Ectodermal cell (in vitro differentiated cells): ENCODE measurements at regions not wholly inside any gene's neighbourhood (a gene's known extent, or its start where the extent isn't known, plus 50 kb on each side); places are given as distances from the start of the nearest gene placed in this dataset.

Experiments used
- H3K27ac ChIP-seq: 2 replicates; pipeline ENCODE4 v1.7.0; 2013; ENCODE audit warnings: mild to moderate bottlenecking, low read depth, low read length; ENCODE audit not compliant: insufficient read depth, poor library complexity, severe bottlenecking
- H3K27me3 ChIP-seq: 2 replicates; pipeline ENCODE4 v1.7.0; 2013; ENCODE audit warnings: mild to moderate bottlenecking, low read length; ENCODE audit not compliant: insufficient read depth, control insufficient read depth, poor library complexity, severe bottlenecking
- H3K36me3 ChIP-seq: one replicate; pipeline ENCODE4 v1.7.0; 2013; ENCODE audit warnings: low read length; ENCODE audit not compliant: control insufficient read depth, insufficient read depth
- H3K4me1 ChIP-seq: one replicate; pipeline ENCODE4 v1.7.0; 2013; ENCODE audit warnings: low read length; ENCODE audit not compliant: control insufficient read depth, insufficient read depth
- H3K4me3 ChIP-seq: 2 replicates; pipeline ENCODE4 v1.7.0; 2013; ENCODE audit warnings: low read depth, low read length, control low read depth; ENCODE audit not compliant: insufficient read depth
- H3K9me3 ChIP-seq: 2 replicates; pipeline ENCODE4 v1.7.0; 2013; ENCODE audit warnings: mild to moderate bottlenecking, low read length, moderate library complexity; ENCODE audit not compliant: control insufficient read depth
- WGBS, 2 experiments: methylation state at CpG; one replicate each; pipeline ENCODE4 v1.1.7; 2013; ENCODE audit warnings: missing lambda C conversion rate in 2 of 2; 5-methylcytosine and 5-hydroxymethylcytosine counted together

DNA sequence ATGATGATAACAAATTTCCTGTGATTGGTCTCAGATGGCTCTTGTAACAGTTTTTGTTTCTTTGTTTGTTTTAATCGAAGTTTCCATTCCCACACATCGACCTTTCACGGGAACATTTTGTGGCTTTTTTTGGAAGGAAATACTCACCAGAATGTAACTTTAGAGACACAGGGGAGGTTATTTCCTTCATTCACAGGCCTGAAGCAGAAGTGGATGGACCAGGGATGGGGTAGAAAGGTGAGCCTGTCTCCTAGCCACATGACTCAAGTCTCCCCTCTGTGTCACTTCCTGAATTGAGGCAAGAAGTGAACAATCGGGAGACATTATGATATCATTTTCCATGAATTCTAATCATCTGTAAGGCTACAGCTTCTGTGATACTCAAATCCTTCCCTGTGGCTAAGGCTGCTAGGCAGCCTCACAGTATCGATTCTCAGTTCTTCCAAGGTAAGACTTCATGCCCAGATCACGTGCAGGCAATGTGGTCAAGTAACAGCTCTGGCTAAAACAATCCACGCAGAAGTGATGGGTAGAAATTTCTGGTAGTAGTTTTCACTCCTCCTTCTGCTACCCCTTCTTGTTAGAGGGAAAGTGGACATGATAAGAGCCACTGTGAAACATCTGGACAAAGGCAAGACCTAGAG lies 203.9 kb upstream of the NEBL start:
- Histone ChIP-seq H3K4me1 (peaks cover 30% of the 10 kb centered on the region), H3K4me3 (no peak overlapping the region), H3K36me3 (no peaks in the 10 kb centered on the region), H3K27me3 (no peaks in the 10 kb centered on the region), H3K27ac (peak overlapping the region; percentile 38), H3K9me3 (no peaks in the 10 kb centered on the region)
- 78 to 81% methylated on average over 5 to 7 of the region's 7 CpGs for WGBS, 2 experiments

DNA sequence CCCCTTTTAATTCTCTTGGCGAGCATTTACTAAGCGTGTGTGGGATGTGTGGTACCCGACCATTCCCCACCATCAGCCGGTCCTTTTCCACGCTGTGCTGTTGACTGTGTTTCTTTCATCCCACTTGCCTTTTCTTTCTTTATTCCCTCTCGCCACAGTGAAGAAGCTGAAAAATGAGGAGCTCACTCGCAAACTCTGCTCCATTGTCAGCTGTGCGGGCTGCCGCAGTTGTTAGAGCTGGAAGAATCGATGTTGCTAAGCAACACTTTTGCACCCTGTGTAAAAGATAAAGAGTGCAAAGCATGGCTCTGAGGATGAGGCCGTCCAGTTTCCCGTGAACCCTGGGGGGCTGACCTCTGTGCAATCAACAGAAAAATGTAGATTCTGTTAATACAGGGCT lies 203.1 kb upstream of the NEBL start:
- 66 to 76% methylated on average over 12 of the region's 12 CpGs for WGBS, 2 experiments
- H3K4me3 ChIP-seq, result no peak overlapping the region
- H3K9me3 ChIP-seq, result no peaks in the 10 kb centered on the region
- no peaks in the 10 kb centered on the region for H3K27me3 ChIP-seq
- H3K4me1 ChIP-seq, result peaks cover 30% of the 10 kb centered on the region
- H3K36me3 ChIP-seq, result no peaks in the 10 kb centered on the region
- H3K27ac ChIP-seq, result peak overlapping the region; percentile 64

DNA sequence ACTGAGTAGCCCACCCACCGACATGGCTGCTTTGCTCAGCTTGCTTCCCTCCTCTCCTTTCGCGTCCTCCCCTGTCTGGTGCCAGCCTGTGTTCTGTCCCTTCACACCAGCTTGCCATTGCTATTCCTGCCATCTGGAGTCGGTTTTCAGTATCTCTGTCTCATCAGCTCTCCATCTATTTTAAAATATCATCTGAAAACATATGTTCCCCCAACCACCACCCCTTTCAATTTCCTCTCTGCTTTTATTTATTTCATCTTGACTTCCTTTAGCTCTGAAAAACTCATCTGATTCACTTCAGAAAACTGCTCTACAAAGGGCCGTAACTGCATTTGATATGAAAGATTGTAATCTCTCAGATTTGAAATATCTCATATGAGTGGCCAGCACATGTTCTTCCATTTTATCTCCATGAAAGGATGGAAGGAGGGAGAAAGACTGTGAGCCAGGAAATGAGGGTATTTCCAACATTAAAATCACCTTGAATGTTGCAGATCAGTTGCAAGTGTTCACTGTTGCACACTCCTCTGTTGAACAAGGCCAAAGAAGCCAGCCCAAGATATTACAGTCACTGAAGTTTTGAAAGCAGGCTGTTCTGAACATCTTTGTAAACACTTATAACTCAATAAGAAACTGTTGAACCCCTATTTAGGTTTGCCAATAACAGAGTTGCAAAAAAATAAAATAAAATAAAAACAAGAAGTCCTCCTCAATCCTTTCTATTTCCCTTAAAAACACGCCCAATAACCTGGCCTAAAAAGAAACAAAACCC lies 202.4 kb upstream of the NEBL start:
- peak overlapping the region; percentile 64 for H3K27ac ChIP-seq
- H3K4me1 ChIP-seq, result peaks cover 30% of the 10 kb centered on the region
- 88 to 90% methylated on average over 6 of the region's 6 CpGs for WGBS, 2 experiments

DNA sequence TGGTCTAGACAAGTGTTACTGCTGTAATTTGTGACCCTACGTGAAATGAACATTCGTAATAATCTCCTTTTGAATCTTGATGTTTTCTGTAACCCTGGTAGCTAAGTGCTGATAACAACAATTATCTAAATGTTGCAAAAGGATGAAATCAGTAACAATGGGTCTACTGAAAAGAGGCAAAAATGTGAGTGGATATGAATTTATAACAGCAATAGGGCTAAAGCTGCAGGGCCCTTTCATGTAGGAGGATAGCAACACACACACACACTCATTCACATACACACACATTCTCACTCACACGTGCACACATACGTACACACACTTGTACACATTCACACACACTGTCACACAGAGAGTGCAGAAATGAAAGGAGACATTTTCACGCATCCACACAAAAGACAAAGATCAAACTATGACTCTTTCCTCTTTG lies 200.8 kb upstream of the NEBL start:
- H3K4me1 ChIP-seq, result peaks cover 30% of the 10 kb centered on the region
- H3K27me3 ChIP-seq, result no peaks in the 10 kb centered on the region
- no peaks in the 10 kb centered on the region for H3K9me3 ChIP-seq
- WGBS, 2 experiments, result 91% methylated on average over 5 of the region's 5 CpGs
- H3K36me3 ChIP-seq, result no peaks in the 10 kb centered on the region
- no peak overlapping the region for H3K4me3 ChIP-seq
- no peak overlapping the region for H3K27ac ChIP-seq

More for the DNA sequence above, 202.4 kb upstream of the NEBL start:
- no peaks in the 10 kb centered on the region for H3K27me3 ChIP-seq
- H3K9me3 ChIP-seq, result no peaks in the 10 kb centered on the region
- H3K36me3 ChIP-seq, result no peaks in the 10 kb centered on the region
- no peak overlapping the region for H3K4me3 ChIP-seq

DNA sequence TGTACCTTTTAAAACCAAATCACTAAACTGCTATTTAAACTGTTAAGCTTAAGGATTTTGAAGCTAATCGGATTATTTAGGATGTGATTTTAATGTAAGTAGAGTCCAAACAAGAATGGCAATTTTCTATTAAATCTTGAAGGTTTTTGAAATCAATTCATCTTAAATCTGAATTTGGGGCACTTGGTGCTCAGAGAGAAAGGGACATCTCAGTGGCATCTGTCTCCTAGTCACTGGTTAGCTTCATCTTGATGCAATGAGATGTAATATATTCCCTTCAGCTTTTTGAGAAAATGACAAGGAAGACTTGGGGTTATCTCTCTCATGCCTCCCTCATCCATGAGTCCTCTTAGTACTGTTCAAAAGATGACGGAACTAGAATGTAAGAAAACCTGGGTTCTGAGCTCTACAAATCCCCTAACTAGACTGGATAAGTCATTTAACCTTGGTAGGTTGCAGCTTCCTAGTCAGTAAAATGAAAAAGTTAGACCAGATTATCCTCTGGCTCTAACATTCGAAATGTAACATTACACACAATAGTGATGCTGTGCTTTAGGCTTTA lies 198.5 kb upstream of the NEBL start:
- WGBS, 2 experiments, result 91 to 96% methylated on average over 3 of the region's 3 CpGs
- H3K4me3 ChIP-seq, result no peak overlapping the region
- H3K9me3 ChIP-seq, result no peaks in the 10 kb centered on the region

DNA sequence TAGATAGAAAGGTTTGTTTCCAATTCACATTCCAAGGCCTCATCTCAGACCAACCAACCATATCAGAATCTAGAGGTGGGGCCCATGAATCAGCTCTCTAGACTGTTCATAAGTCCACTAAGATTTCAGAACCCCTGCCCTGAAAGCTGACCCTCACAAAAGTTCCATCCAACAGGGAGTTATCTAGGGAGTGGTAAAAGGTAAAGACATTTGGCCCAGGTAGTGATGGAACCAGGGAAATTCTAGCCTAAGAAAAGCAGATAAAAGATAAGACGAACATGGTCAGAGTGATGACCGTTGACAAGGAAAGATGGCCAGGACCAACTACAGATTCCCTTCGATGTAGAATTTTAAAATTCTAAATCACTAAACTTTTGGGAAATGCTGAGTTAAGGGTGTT lies 198.0 kb upstream of the NEBL start:
- whole genome bisulfite sequencing, 2 experiments, result 92 to 93% methylated on average over 3 of the region's 3 CpGs
- H3K4me3 ChIP-seq, result no peak overlapping the region
- no peak overlapping the region for H3K27ac ChIP-seq
- H3K36me3 ChIP-seq, result no peaks in the 10 kb centered on the region
- no peaks in the 10 kb centered on the region for H3K9me3 ChIP-seq
- peaks cover 15% of the 10 kb centered on the region for H3K4me1 ChIP-seq
- H3K27me3 ChIP-seq, result no peaks in the 10 kb centered on the region

More for the DNA sequence above, 198.5 kb upstream of the NEBL start:
- peaks cover 20% of the 10 kb centered on the region for H3K4me1 ChIP-seq
- H3K27ac ChIP-seq, result no peak overlapping the region
- no peaks in the 10 kb centered on the region for H3K27me3 ChIP-seq
- no peaks in the 10 kb centered on the region for H3K36me3 ChIP-seq

DNA sequence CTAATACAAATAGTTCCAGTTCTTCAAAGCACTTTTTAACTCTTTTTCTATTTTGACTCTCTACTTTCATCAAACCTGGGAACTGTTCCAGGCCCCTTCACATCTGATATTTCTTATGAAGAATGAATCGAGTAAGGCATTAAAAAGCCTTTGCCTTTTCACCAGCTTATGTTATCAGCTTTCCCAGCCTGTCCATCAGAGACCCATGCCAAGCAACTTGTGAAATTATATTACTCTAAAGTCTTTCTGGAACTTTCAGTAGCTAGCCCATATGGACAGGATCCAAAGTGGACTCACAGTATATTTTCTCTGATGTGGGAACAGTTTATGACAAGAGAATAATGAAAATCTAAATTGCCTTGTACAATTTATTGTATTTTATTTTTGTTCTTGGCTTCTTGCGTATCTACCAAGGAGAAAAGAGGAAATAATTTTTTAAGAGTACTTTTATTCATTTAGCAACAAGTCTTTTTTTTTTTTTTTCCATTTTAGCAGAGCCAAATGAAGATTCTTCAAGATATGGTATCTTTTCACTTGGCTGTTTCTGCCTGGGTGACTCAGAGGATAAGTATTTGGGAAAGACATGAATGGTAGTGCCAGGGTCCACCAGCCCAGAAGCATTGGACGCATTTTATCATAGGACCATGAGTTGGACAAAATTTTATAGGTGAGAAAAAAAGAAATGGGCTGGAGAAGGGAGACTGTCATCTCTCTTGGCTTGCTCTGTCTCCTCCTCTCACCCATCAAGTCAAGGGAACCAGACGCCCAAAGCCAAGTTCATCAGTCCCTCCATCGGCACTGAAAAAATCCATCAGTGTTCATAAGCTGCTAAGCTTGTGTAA lies 195.8 kb upstream of the NEBL start:
- Histone ChIP-seq H3K27me3 (no peaks in the 10 kb centered on the region), H3K9me3 (no peaks in the 10 kb centered on the region), H3K4me3 (no peak overlapping the region), H3K27ac (no peak overlapping the region), H3K4me1 (no peaks in the 10 kb centered on the region), H3K36me3 (no peaks in the 10 kb centered on the region)
- WGBS, 2 experiments, result 92 to 96% methylated on average over 4 of the region's 5 CpGs

DNA sequence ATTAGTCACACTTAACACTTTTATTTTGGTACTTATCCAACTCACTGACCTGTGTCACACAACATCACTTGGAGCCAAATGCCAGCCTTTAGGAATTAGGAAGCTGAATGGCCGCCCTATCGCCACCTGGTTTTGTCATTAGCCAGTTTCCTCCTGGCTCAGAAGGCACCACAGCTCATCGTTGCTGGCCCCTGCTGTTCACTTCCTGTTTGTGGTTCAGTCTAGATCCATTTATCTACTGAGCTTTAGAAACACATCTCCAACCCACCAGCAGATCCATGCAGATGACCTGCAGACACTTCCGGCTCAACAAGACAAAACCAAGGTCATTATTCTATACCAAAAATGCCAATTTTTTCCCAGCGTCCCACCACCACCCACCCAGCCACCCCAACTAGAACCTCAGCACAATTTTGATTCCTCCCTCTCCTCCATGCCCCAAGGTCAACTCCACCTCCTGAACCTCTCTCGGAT lies 193.5 kb upstream of the NEBL start:
- H3K4me1 ChIP-seq, result no peaks in the 10 kb centered on the region
- 90 to 93% methylated on average over 6 of the region's 6 CpGs for WGBS, 2 experiments
- no peak overlapping the region for H3K27ac ChIP-seq
- no peaks in the 10 kb centered on the region for H3K9me3 ChIP-seq
- no peaks in the 10 kb centered on the region for H3K36me3 ChIP-seq
- no peak overlapping the region for H3K4me3 ChIP-seq
- H3K27me3 ChIP-seq, result no peaks in the 10 kb centered on the region

DNA sequence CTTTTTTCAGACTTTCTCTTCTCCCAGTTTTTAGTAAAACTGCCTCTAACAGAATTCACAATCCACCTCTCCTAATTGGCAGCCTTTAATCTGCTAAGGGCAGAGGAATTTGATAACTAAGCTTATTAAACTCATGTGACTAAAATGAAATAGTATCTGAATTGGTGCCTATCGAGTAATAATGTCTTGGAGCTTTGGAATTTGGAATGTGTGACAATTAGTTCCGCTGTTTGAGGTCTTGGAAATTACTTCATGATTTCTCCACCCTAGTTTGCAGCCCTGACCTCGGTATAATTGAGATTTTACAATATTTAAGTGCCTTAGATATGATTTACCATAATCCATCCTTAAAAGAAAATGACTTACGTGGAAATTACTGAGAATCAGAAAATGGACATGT lies 190.4 kb upstream of the NEBL start:
- no peaks in the 10 kb centered on the region for H3K36me3 ChIP-seq
- H3K27me3 ChIP-seq, result no peaks in the 10 kb centered on the region
- H3K9me3 ChIP-seq, result no peaks in the 10 kb centered on the region
- no peak overlapping the region for H3K27ac ChIP-seq
- H3K4me1 ChIP-seq, result no peaks in the 10 kb centered on the region
- 100% methylated on average over 3 to 4 of the region's 4 CpGs for WGBS, 2 experiments
- no peak overlapping the region for H3K4me3 ChIP-seq
